ENCODE measurements at regions not wholly inside any gene's neighbourhood (a gene's known extent, or its start where the extent isn't known, plus 50 kb on each side); places are given as distances from the start of the nearest gene placed in this dataset.

DNA sequence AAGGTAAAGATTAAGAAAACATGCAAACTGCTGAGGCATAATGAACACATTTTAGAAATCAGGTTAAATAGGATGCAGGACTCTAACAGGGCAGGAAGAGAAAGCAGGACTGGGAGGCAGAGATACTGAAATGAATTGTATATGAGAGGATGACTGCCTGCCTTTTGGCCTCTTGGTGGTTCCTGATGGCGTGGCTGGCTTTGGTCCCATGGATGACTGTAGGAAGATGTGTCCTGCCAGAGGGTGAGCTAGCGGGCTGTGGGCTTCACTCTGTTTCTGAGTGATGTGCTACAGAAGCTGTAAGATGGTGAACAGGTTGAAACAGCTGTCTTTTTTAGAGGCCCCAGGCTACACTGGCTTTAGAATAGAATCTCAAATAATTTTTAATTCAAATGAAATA lies 517.0 kb downstream of the SLC4A3 start:
- no peaks in the 10 kb centered on the region for H3K4me1 ChIP-seq
- intact Hi-C loops (cut with DNase I), result no loop called here

DNA sequence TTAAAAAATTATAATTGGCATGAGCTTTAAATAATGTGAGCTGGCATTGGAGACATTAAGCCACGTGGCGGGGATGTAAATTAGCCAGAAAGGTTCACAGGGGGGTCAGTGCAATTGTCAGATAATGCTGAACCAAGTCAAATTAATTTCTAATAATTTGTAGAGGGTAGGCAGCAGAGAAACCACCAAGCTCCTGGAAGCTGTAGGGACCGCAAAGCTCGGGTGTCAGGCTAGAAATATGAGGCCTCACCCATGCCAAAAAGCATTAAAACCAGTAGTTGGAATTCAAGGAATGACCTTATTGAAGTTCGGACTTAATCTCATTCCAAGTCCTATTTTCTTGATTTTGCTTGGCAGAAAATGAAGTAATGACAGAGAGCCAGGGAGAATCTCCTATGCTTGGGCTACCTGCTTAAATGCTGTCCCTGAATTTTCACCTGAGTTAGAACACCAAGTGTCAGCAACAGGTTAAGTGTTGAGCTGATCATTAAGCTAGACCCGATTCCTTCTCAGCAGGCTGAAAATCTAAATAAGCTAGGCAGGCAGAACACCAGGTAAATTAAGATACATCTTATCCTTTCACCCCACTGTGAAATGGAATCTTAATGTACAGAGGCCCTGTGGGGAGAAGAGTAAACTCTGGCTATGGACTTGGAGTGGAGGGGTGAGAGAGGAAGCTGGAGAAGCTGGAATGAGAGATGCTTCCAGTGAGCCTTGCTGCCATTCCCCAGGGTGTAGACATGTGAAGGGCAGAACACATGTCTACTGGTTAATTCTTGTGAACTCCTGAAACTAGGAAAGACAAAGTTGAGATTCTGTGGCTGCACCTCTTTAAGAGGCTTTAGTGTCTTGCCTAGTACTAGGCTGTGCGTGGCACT lies 520.0 kb downstream of the SLC4A3 start:
- Histone ChIP-seq H3K9me3 (no peaks in the 10 kb centered on the region), H3K4me1 (no peaks in the 10 kb centered on the region), H3K4me3 (no peak overlapping the region), H3K27me3 (no peaks in the 10 kb centered on the region), H3K27ac (no peak overlapping the region), H3K36me3 (no peaks in the 10 kb centered on the region)
- TF ChIP-seq, protein P1, sequence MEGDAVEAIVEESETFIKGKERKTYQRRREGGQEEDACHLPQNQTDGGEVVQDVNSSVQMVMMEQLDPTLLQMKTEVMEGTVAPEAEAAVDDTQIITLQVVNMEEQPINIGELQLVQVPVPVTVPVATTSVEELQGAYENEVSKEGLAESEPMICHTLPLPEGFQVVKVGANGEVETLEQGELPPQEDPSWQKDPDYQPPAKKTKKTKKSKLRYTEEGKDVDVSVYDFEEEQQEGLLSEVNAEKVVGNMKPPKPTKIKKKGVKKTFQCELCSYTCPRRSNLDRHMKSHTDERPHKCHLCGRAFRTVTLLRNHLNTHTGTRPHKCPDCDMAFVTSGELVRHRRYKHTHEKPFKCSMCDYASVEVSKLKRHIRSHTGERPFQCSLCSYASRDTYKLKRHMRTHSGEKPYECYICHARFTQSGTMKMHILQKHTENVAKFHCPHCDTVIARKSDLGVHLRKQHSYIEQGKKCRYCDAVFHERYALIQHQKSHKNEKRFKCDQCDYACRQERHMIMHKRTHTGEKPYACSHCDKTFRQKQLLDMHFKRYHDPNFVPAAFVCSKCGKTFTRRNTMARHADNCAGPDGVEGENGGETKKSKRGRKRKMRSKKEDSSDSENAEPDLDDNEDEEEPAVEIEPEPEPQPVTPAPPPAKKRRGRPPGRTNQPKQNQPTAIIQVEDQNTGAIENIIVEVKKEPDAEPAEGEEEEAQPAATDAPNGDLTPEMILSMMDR (IDR thresholded peaks at IDR 0.05), result no peak
- intact Hi-C loops (cut with DNase I), result no loop called here
- DNase-seq (ENCODE audit: low spot score in 2 of 2), result no peak

More for the DNA sequence above, 517.0 kb downstream of the SLC4A3 start:
- no peaks in the 10 kb centered on the region for H3K27me3 ChIP-seq
- TF ChIP-seq, protein P1 (IDR thresholded peaks at IDR 0.05), result no peak
- no peak overlapping the region for H3K27ac ChIP-seq
- H3K9me3 ChIP-seq, result no peaks in the 10 kb centered on the region
- no peak for DNase-seq (ENCODE audit: low spot score in 2 of 2)
- no peaks in the 10 kb centered on the region for H3K36me3 ChIP-seq
- no peak overlapping the region for H3K4me3 ChIP-seq

DNA sequence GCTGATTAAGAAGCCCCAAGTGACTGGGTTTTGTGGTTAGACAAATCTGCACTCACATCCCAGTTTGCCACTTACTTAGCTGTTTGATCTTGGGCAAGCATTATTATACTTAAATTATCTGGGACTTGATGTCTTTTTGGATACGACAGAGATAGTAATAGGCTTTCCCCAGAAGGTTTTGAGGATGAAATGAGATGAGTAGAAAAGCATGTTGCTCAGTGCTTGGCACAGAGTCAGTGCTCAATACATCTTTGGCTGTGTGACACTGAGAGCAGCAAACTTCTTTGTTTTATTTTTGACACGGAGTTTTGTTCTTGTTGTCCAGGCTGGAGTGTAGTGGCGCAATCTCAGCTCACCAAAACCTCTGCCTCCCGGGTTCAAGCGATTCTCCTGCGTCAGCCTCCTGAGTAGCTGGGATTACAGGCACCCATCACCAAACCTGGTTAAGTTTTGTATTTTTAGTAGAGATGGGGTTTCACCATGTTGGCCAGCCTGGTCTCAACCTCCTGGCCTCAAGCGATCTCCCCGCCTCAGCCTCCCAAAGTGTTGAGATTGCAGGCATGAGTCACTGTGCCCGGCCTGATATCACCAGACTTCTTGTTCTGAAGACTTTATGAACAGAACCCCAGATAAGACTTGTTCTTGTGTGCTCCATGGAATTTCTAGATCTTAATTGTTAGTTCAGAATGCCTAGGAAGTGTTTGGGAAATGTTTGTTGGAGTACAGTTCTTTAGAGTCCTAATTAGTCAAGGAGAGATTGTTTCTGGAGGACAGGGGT lies 521.2 kb downstream of the SLC4A3 start:
- intact Hi-C loops (cut with DNase I), result no loop called here
- Histone ChIP-seq H3K4me3 (no peak overlapping the region), H3K27ac (no peak overlapping the region), H3K9me3 (no peaks in the 10 kb centered on the region), H3K36me3 (no peaks in the 10 kb centered on the region), H3K4me1 (no peaks in the 10 kb centered on the region), H3K27me3 (no peaks in the 10 kb centered on the region)
- TF ChIP-seq, protein P1 (IDR thresholded peaks at IDR 0.05), result no peak
- DNase-seq (ENCODE audit: low spot score in 2 of 2), result no peak

DNA sequence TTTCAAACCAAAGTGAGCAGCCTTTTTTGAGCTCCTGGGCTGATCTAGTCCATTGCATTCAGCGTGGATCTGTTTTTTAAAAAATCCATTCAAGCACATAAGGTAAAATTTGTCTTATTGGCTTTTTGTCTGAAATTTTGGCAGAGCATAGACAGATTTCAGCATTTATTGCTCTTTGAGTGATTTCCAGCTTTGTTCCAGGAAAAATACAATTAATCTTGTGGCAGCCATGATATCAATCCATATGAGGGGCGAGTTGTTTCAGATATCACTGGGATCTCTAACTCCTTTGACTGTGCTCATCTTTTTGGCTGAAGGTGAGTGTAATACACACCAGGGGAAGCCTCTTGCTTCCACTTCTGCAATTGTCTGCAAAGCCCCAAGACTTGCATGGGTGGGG lies 523.9 kb downstream of the SLC4A3 start:
- no peaks in the 10 kb centered on the region for H3K9me3 ChIP-seq
- intact Hi-C loops (cut with DNase I), result no loop called here
- H3K4me3 ChIP-seq, result no peak overlapping the region
- H3K36me3 ChIP-seq, result no peaks in the 10 kb centered on the region
- no peak overlapping the region for H3K27ac ChIP-seq
- TF ChIP-seq, protein P1 (IDR thresholded peaks at IDR 0.05), result no peak
- no peaks in the 10 kb centered on the region for H3K27me3 ChIP-seq
- H3K4me1 ChIP-seq, result no peaks in the 10 kb centered on the region
- DNase-seq (ENCODE audit: low spot score in 2 of 2), result no peak

DNA sequence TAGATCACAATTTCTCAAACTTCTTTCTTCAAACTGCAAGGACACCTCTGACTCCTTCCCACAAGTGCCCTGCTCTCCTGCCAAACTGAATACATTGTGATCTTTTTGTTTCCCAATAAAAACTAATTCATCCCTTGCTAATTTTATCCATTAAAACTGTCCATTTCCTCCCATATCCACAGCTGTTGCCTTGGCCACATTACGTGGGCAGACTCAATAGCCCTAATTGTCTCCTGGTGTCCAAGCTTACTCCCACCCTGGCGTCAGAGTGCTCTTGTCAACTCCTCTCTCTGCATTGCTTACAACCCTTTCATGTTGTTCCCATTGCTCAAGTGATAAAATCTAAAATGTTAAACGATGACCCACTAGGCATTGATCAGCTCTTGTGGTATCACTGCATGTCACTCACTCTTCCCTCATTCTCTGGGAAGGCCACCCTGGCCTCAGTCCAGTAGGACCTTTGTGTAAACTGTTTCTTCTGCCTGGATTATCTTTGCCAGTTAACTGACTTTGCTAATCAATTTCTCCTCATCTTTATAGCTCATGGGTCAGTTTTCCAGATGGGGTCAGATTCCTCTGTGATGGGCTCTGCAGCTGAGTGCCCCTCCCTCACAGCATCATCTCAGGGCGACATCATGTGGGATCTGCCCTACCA lies 525.0 kb downstream of the SLC4A3 start:
- no peak for DNase-seq (ENCODE audit: low spot score in 2 of 2)
- Histone ChIP-seq H3K9me3 (no peaks in the 10 kb centered on the region), H3K4me3 (no peak overlapping the region), H3K36me3 (no peaks in the 10 kb centered on the region), H3K4me1 (no peaks in the 10 kb centered on the region), H3K27ac (no peak overlapping the region), H3K27me3 (no peaks in the 10 kb centered on the region)
- intact Hi-C loops (cut with DNase I), result no loop called here
- TF ChIP-seq, protein P1 (IDR thresholded peaks at IDR 0.05), result no peak

Data from ascending aorta (tissue), 2 donors.